Brain microvascular endothelial cell (primary cell): ENCODE measurements at regions not wholly inside any gene's neighbourhood (a gene's known extent, or its start where the extent isn't known, plus 50 kb on each side); places are given as distances from the start of the nearest gene placed in this dataset.
A peak's percentile ranks its signal among the peaks of the same experiment; 100 is the strongest.

Experiments used
- DNase-seq: peaks from one replicate; pipeline ENCODE4 v3.0.0-alpha.2; 2020
- H3K27ac ChIP-seq: fragments of 250-450 bp; sonication (Bioruptor Pico); 2 replicates; pipeline ENCODE4 v1.5.1; 2020; ENCODE audit warnings: mild to moderate bottlenecking, moderate library complexity
- H3K27me3 ChIP-seq: fragments of 250-450 bp; sonication (Bioruptor Pico); replicated peaks from 2 replicates; pipeline ENCODE4 v1.5.1; 2020; ENCODE audit warnings: mild to moderate bottlenecking
- H3K36me3 ChIP-seq: fragments of 250-450 bp; sonication (Bioruptor Pico); replicated peaks from 2 replicates; pipeline ENCODE4 v1.5.1; 2020; ENCODE audit warnings: mild to moderate bottlenecking
- H3K4me3 ChIP-seq: 2 replicates; pipeline ENCODE4 v1.5.1; 2011; ENCODE audit warnings: low read depth, mild to moderate bottlenecking, control low read depth, low read length, moderate library complexity
- CTCF ChIP-seq: IDR thresholded peaks from 2 replicates; pipeline ENCODE4 v1.5.1; 2011; ENCODE audit warnings: low read depth, mild to moderate bottlenecking, moderate library complexity, low read length, control low read depth, inconsistent platforms; ENCODE audit errors: missing control alignments
- in situ Hi-C: cut with HindIII; loops from 2 replicates; pipeline ENCODE4 v1.10.0; 2017; ENCODE audit warnings: low sequenced_read_pairs, low pct_ligation_motif_present

GRCh38 chrX:100512471-100512870 lies 72.3 kb upstream of the TNMD start:
- DNase-seq, result no peak
- Histone ChIP-seq H3K27me3 (no peaks in the 10 kb centered on the region), H3K27ac (no peak overlapping the region), H3K36me3 (no peaks in the 10 kb centered on the region), H3K4me3 (no peak overlapping the region)
- peak; percentile 58 for TF ChIP-seq CTCF
- in situ Hi-C loops, result no loop called here

- in situ Hi-C loops, result no loop called here
- TF ChIP-seq CTCF, result no peak
Observed at GRCh38 chrX:100494646-100495370, 84.7 kb upstream of the PCDH19 start.

GRCh38 chrX:100491174-100491573 lies 81.1 kb upstream of the PCDH19 start:
- no peak overlapping the region for H3K27ac ChIP-seq
- H3K36me3 ChIP-seq, result no peaks in the 10 kb centered on the region
- TF ChIP-seq CTCF, result no peak
- no peaks in the 10 kb centered on the region for H3K27me3 ChIP-seq
- no peak for DNase-seq
- no peak overlapping the region for H3K4me3 ChIP-seq
- in situ Hi-C loops, result no loop called here

More at GRCh38 chrX:100494646-100495370, 84.7 kb upstream of the PCDH19 start:
- H3K27me3 ChIP-seq, result no peaks in the 10 kb centered on the region
- no peak for DNase-seq
- no peak overlapping the region for H3K4me3 ChIP-seq
- H3K27ac ChIP-seq, result no peak overlapping the region
- no peaks in the 10 kb centered on the region for H3K36me3 ChIP-seq

GRCh38 chrX:100487795-100488194 lies 77.7 kb upstream of the PCDH19 start:
- in situ Hi-C loops, result no loop called here
- Histone ChIP-seq H3K36me3 (no peaks in the 10 kb centered on the region), H3K4me3 (no peak overlapping the region), H3K27ac (no peak overlapping the region), H3K27me3 (no peaks in the 10 kb centered on the region)
- no peak for DNase-seq
- TF ChIP-seq CTCF, result no peak

- no peak for TF ChIP-seq CTCF
- Histone ChIP-seq H3K27ac (no peak overlapping the region), H3K27me3 (no peaks in the 10 kb centered on the region), H3K36me3 (no peaks in the 10 kb centered on the region), H3K4me3 (no peak overlapping the region)
- no peak for DNase-seq
- in situ Hi-C loops, result no loop called here
Observed at GRCh38 chrX:100484971-100485370, 74.9 kb upstream of the PCDH19 start.

GRCh38 chrX:100479329-100479728 lies 69.3 kb upstream of the PCDH19 start:
- no peak for DNase-seq
- TF ChIP-seq CTCF, result no peak
- Histone ChIP-seq H3K27me3 (no peaks in the 10 kb centered on the region), H3K4me3 (no peak overlapping the region), H3K36me3 (no peaks in the 10 kb centered on the region), H3K27ac (no peak overlapping the region)
- in situ Hi-C loops, result no loop called here
